ENCODE measurements at regions not wholly inside any gene's neighbourhood (a gene's known extent, or its start where the extent isn't known, plus 50 kb on each side); places are given as distances from the start of the nearest gene placed in this dataset.
A peak's percentile ranks its signal among the peaks of the same experiment; 100 is the strongest.
"Not testable (repeated sequence)": the region's sequence is repeated elsewhere in the genome, so short reads cannot be mapped to it uniquely, and the experiment has no call there.

DNA sequence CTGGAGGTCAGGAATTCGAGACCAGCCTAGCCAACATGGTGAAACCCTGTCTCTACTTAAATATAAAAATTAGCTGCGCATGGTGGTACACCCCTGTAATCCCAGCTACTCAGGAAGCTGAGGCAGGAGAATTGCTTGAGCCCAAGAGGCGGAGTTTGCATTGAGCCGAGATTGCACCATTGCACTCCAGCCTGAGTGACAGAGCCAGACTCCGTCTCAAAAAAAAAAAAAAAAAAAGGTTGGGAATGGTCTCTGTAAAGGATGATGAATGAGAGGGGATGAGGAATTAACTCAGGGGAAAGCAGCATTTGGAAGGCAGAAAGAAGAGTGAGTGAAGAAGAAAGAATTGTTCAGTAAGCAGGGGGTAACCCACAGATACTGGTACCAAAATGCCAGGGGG lies 67.8 kb upstream of the CREB3L1 start:
- not testable (repeated sequence) for H3K9me3 ChIP-seq (ENCODE audit: control insufficient read depth, insufficient read depth, low read length); H3K4me1 ChIP-seq (ENCODE audit: control insufficient read depth, insufficient read depth, low read length); H3K27ac ChIP-seq (ENCODE audit: low read depth, low read length); H3K27me3 ChIP-seq (ENCODE audit: control insufficient read depth, insufficient read depth, low read length); H3K36me3 ChIP-seq (ENCODE audit: control insufficient read depth, insufficient read depth, low read length); DNase-seq (ENCODE audit: low read depth in 4 of 6, low spot score in 6 of 6); H3K4me3 ChIP-seq (ENCODE audit: low read depth, low read length)
- 69% methylated on average over 5 of the region's 5 CpGs for WGBS (ENCODE audit: insufficient coverage)

DNA sequence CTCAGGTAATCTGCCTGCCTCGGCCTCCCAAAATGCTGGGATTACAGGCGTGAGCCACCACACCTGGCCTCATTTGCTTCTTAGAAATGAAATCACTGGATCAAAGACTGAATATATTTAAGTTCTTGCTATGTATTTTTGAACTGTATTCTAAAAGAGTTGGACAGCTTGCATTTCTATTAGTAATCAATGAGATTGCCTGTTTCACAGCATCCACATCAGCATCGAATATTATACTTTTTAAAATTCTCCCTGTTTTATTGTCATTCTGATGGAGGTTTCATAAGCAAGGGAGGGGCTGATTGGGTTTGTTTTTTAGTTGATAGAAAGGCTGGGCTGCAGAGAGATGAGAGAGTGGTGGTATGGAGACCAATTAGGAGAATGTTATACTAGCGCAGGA lies 68.7 kb upstream of the CREB3L1 start:
- H3K27me3 ChIP-seq (ENCODE audit: control insufficient read depth, insufficient read depth, low read length): no peaks in the 10 kb centered on the region
- H3K9me3 ChIP-seq (ENCODE audit: control insufficient read depth, insufficient read depth, low read length): no peaks in the 10 kb centered on the region
- DNase-seq (ENCODE audit: low read depth in 4 of 6, low spot score in 6 of 6): no peak
- no peaks in the 10 kb centered on the region for H3K36me3 ChIP-seq (ENCODE audit: control insufficient read depth, insufficient read depth, low read length)
- no peak overlapping the region for H3K4me3 ChIP-seq (ENCODE audit: low read depth, low read length)
- H3K4me1 ChIP-seq (ENCODE audit: control insufficient read depth, insufficient read depth, low read length): no peaks in the 10 kb centered on the region
- WGBS (ENCODE audit: insufficient coverage): 88% methylated on average over 2 of the region's 4 CpGs
- H3K27ac ChIP-seq (ENCODE audit: low read depth, low read length): no peak overlapping the region

DNA sequence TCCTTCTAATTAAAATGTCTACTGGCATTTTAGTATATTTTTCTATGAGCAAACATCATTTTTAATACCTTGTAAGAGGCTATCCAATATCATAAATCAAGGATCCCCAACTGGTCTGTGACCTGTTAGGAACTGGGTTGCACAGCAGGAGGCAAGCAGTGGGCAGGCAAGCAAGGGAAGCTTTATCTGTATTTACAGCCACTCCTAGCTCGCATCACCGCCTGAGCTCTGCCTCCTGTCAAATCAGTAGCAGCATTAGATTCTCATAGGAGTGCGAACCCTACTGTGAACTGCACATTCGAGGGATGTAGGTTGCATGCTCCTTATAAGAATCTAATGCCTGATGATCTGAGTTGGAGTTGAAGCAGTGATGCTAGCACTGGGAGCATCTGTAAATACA lies 70.2 kb upstream of the CREB3L1 start:
- H3K4me1 ChIP-seq (ENCODE audit: control insufficient read depth, insufficient read depth, low read length): no peaks in the 10 kb centered on the region
- H3K36me3 ChIP-seq (ENCODE audit: control insufficient read depth, insufficient read depth, low read length): no peaks in the 10 kb centered on the region
- H3K27ac ChIP-seq (ENCODE audit: low read depth, low read length): no peak overlapping the region
- no peak for DNase-seq (ENCODE audit: low read depth in 4 of 6, low spot score in 6 of 6)
- H3K9me3 ChIP-seq (ENCODE audit: control insufficient read depth, insufficient read depth, low read length): no peaks in the 10 kb centered on the region
- WGBS (ENCODE audit: insufficient coverage): 40% methylated on average over 1 of the region's 4 CpGs
- H3K4me3 ChIP-seq (ENCODE audit: low read depth, low read length): no peak overlapping the region
- no peaks in the 10 kb centered on the region for H3K27me3 ChIP-seq (ENCODE audit: control insufficient read depth, insufficient read depth, low read length)

DNA sequence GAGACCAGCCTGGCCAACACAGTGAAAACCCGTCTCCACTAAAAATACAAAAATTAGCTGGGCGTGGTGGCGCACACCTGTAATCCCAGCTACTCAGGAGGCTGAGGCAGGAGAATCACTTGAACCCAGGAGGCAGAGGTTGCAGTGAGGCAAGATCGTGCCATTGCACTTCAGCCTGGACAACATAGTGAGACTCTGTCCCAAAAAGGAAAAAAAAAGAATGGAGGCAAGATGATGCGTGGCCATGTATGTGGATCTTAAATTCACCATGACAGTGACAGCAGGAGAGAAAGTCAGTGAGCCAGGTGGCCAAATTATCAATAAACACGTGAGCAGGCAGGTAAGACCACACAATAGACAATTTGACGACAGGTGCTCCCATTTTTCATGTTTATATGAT lies 73.0 kb upstream of the CREB3L1 start:
- not testable (repeated sequence) for H3K9me3 ChIP-seq (ENCODE audit: control insufficient read depth, insufficient read depth, low read length)

DNA sequence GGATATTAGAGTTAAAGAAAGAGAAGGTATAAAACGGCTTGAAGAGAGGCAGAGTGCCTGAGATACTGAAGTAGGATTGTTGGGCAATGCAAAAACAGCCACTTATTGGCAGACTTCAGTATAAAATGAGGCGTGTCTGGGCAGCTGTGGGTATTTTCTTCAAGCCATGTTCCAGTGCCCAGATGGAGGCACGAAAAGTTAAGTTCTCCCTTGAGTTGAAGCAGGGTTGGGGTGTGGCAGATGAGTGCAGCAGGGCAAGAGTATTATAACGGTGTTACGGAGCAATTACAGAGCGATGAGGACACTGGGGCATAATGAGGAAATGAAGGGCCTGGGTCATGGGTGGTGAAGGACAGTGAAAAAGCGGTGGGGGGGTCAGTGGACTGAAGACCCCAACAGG lies 73.7 kb upstream of the CREB3L1 start:
- 82% methylated on average over 7 of the region's 7 CpGs for WGBS (ENCODE audit: insufficient coverage)
- DNase-seq (ENCODE audit: low read depth in 4 of 6, low spot score in 6 of 6): no peak
- Histone ChIP-seq H3K27ac (ENCODE audit: low read depth, low read length) (no peak overlapping the region), H3K36me3 (ENCODE audit: control insufficient read depth, insufficient read depth, low read length) (no peaks in the 10 kb centered on the region), H3K4me3 (ENCODE audit: low read depth, low read length) (no peak overlapping the region), H3K4me1 (ENCODE audit: control insufficient read depth, insufficient read depth, low read length) (no peaks in the 10 kb centered on the region), H3K27me3 (ENCODE audit: control insufficient read depth, insufficient read depth, low read length) (no peaks in the 10 kb centered on the region), H3K9me3 (ENCODE audit: control insufficient read depth, insufficient read depth, low read length) (no peaks in the 10 kb centered on the region)

More for the DNA sequence above, 73.0 kb upstream of the CREB3L1 start:
- not testable (repeated sequence) for H3K27ac ChIP-seq (ENCODE audit: low read depth, low read length); H3K27me3 ChIP-seq (ENCODE audit: control insufficient read depth, insufficient read depth, low read length); H3K36me3 ChIP-seq (ENCODE audit: control insufficient read depth, insufficient read depth, low read length); H3K4me3 ChIP-seq (ENCODE audit: low read depth, low read length); H3K4me1 ChIP-seq (ENCODE audit: control insufficient read depth, insufficient read depth, low read length); DNase-seq (ENCODE audit: low read depth in 4 of 6, low spot score in 6 of 6)
- WGBS (ENCODE audit: insufficient coverage): 94% methylated on average over 4 of the region's 7 CpGs

DNA sequence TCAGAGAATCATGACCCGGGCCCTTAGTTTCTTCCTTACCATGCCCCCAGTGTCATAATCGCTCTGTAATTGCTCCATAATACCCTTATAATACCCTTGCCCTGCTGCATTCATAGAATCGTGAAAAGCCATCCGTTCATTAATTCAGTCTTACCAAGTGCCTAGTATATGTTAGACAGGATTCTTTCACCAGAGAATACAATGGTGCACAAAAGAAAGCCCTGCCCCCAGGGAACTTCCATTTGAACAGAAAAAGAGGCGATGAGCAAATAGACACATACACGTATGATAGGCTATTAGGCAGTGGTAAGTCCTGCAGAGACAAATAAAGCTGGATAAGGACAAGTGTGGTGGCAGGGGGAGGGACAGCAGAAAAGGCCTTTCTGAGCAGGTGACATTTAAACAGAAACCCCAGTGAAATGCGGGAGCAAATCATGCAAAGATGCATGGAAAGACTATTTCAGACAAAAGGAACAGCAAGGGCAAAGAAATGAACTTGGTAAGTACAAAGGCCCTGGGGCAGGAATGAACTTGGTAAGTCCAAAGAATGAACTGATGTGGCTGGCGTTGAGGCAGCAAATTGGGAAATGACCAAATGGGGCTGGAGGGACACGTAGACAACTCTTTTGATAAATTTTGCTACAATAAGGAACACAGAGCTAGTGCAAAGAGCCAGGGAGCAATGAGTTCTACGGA lies 74.6 kb upstream of the CREB3L1 start:
- no peaks in the 10 kb centered on the region for H3K9me3 ChIP-seq (ENCODE audit: control insufficient read depth, insufficient read depth, low read length)
- H3K36me3 ChIP-seq (ENCODE audit: control insufficient read depth, insufficient read depth, low read length): no peaks in the 10 kb centered on the region
- DNase-seq (ENCODE audit: low read depth in 4 of 6, low spot score in 6 of 6): no peak
- no peak overlapping the region for H3K4me3 ChIP-seq (ENCODE audit: low read depth, low read length)
- no peak overlapping the region for H3K27ac ChIP-seq (ENCODE audit: low read depth, low read length)
- H3K4me1 ChIP-seq (ENCODE audit: control insufficient read depth, insufficient read depth, low read length): no peaks in the 10 kb centered on the region
- no peaks in the 10 kb centered on the region for H3K27me3 ChIP-seq (ENCODE audit: control insufficient read depth, insufficient read depth, low read length)
- 85% methylated on average over 6 of the region's 10 CpGs for WGBS (ENCODE audit: insufficient coverage)

DNA sequence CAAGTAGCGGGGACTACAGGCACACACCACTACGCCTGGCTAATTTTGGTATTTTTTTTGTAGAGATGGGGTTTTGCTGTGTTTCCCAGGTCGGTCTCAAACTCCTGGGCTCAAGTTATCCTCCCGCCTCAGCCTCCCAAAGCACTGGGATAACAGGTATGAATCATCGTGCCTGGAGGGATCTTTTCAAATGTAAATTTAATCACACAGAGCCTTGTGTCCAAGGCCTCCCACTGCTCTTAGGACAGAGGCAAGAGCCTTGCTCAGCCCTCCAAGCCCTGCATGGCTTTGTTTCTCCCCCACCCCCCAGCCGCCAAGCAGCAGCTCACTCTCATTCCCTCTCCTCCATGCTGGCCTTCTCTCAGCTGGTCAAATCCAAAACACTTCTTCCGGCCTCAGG lies 75.3 kb upstream of the CREB3L1 start:
- Histone ChIP-seq H3K27me3 (ENCODE audit: control insufficient read depth, insufficient read depth, low read length) (no peaks in the 10 kb centered on the region), H3K4me1 (ENCODE audit: control insufficient read depth, insufficient read depth, low read length) (no peaks in the 10 kb centered on the region), H3K9me3 (ENCODE audit: control insufficient read depth, insufficient read depth, low read length) (no peaks in the 10 kb centered on the region), H3K27ac (ENCODE audit: low read depth, low read length) (no peak overlapping the region), H3K36me3 (ENCODE audit: control insufficient read depth, insufficient read depth, low read length) (no peaks in the 10 kb centered on the region), H3K4me3 (ENCODE audit: low read depth, low read length) (no peak overlapping the region)
- 27% methylated on average over 3 of the region's 7 CpGs for WGBS (ENCODE audit: insufficient coverage)
- no peak for DNase-seq (ENCODE audit: low read depth in 4 of 6, low spot score in 6 of 6)

DNA sequence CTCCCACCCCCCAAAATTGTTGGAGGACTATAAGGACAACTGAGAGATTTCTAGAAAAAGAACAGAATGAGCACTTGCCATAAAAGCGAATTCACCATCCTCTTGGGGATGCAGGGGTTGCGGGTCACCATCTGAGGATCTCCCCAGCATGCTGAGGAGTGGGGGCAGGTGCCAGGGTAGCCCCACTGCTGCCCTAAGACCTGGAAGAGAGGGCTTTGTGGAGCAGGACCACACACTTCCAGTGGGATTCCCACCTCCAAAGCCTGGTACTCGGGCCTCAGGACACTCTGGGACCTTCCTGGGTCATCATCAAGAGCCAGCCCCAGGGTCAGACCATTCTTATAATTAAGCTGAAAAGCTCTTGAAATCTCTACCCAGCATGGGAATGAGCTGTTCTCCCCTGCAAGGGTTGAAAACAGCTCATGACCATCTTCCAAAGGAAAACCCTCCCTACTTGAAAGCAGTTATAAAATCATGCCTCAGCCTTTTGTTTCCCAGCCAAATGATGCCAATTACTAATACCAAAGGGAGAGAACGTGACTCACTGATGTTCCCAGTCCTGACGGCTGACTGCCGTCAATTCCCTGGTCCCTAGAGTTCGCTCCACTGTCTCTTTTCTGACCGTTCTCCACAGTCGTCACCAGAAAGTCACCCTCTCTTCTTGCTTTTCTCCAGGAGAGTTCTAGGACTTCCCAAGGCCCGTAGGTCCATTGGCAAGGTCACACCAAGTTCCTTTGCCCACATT lies 76.8 kb upstream of the CREB3L1 start:
- Histone ChIP-seq H3K9me3 (ENCODE audit: control insufficient read depth, insufficient read depth, low read length) (no peaks in the 10 kb centered on the region), H3K4me1 (ENCODE audit: control insufficient read depth, insufficient read depth, low read length) (no peaks in the 10 kb centered on the region), H3K4me3 (ENCODE audit: low read depth, low read length) (no peak overlapping the region), H3K27me3 (ENCODE audit: control insufficient read depth, insufficient read depth, low read length) (no peaks in the 10 kb centered on the region), H3K36me3 (ENCODE audit: control insufficient read depth, insufficient read depth, low read length) (no peaks in the 10 kb centered on the region), H3K27ac (ENCODE audit: low read depth, low read length) (no peak overlapping the region)
- WGBS (ENCODE audit: insufficient coverage): 88% methylated on average over 8 of the region's 10 CpGs
- DNase-seq (ENCODE audit: low read depth in 4 of 6, low spot score in 6 of 6): peak in 1 of 6 donors; percentile 18

DNA sequence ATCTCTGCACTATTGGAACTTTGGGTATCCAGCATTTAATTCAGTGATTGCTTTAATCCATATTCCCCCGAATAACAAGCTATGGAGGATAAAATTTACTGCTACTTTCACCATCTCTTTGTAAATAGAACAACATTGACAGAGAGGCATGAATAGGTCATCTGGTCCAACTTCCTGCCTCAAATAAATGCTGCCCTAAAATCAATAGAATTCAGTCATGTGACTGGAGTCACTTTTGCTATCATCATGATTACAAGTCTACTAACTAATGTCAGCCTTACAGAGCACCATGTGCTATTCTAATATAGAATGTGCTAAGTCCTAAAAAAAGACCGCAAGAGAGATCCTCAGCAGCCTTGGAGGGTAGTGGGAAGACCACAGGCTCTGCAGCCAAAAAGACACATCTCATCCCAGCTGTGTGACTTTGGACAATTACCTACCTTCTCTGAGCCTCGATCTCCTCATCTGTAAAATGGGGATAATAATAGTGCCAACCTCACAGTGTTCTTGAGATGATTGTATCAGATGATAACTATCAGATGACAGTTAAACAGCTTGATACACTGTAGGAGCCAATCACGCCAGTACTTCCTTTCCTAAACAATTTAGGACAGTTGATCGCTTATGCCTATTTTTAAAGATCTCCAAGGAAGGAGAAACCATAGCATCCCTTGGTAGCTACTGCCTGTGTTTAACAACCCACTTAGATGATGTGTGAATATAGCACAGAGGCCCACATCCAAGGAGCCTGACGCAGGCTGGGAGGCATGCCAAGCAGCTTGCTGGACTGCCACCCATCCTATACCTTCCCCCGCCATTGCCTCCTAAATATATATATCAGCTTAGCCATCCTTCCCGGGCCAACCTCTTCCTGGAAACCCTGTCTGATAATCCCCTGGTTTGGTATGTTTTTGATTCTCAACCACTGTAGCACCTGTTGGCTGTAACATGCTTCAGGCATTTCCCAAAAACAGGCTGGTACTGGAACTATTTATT lies 77.3 kb upstream of the PHF21A start:
- Histone ChIP-seq H3K27me3 (ENCODE audit: control insufficient read depth, insufficient read depth, low read length) (no peaks in the 10 kb centered on the region), H3K36me3 (ENCODE audit: control insufficient read depth, insufficient read depth, low read length) (no peaks in the 10 kb centered on the region), H3K4me1 (ENCODE audit: control insufficient read depth, insufficient read depth, low read length) (no peaks in the 10 kb centered on the region), H3K27ac (ENCODE audit: low read depth, low read length) (no peak overlapping the region), H3K9me3 (ENCODE audit: control insufficient read depth, insufficient read depth, low read length) (no peaks in the 10 kb centered on the region), H3K4me3 (ENCODE audit: low read depth, low read length) (no peak overlapping the region)
- 100% methylated on average over 1 of the region's 8 CpGs for WGBS (ENCODE audit: insufficient coverage)
- peak in 1 of 6 donors; percentile 27 for DNase-seq (ENCODE audit: low read depth in 4 of 6, low spot score in 6 of 6)
